Lung (tissue), 11 donors: ENCODE measurements at regions not wholly inside any gene's neighbourhood (a gene's known extent, or its start where the extent isn't known, plus 50 kb on each side); places are given as distances from the start of the nearest gene placed in this dataset.

Experiments used
- ATAC-seq: fragments of 200-7000 bp; cut with Tn5 transposase; one replicate; pipeline ENCODE4 v1.9.1; 2020; ENCODE audit warnings: moderate number of reproducible peaks; ENCODE audit not compliant: insufficient read depth, low FRiP score
- DNase-seq, 3 donors: peaks; one replicate each; pipeline ENCODE4 v3.0.0-alpha.2; 2013 to 2017
- H3K27ac ChIP-seq, 2 donors: one replicate each; pipeline ENCODE4 v1.5.1; 2013; ENCODE audit warnings: mild to moderate bottlenecking in 2 of 2, moderate library complexity in 2 of 2, control low read depth in 1 of 2, inconsistent platforms in 1 of 2, low read depth in 1 of 2, low read length in 1 of 2
- H3K27me3 ChIP-seq, 3 donors: one replicate each; pipeline ENCODE4 v1.5.1; 2013; ENCODE audit warnings: low read length in 2 of 3; ENCODE audit not compliant: control insufficient read depth in 3 of 3, insufficient read depth in 3 of 3
- H3K36me3 ChIP-seq, 4 donors: one replicate each; pipeline ENCODE4 v1.5.1; 2013; ENCODE audit warnings: low read length in 4 of 4, mild to moderate bottlenecking in 1 of 4, moderate library complexity in 1 of 4; ENCODE audit not compliant: control insufficient read depth in 4 of 4, insufficient read depth in 4 of 4
- H3K4me1 ChIP-seq, 5 donors: one replicate each; pipeline ENCODE4 v1.5.1; 2013; ENCODE audit warnings: low read length in 5 of 5, mild to moderate bottlenecking in 2 of 5, moderate library complexity in 1 of 5; ENCODE audit not compliant: control insufficient read depth in 5 of 5, insufficient read depth in 5 of 5
- H3K4me3 ChIP-seq: one replicate; pipeline ENCODE4 v1.5.1; 2013; ENCODE audit warnings: mild to moderate bottlenecking, control low read depth, moderate library complexity
- H3K9ac ChIP-seq, 2 donors: one replicate each; pipeline ENCODE4 v1.5.1; 2013; ENCODE audit warnings: low read length in 2 of 2, control low read depth in 1 of 2; ENCODE audit not compliant: insufficient read depth in 1 of 2
- H3K9me3 ChIP-seq, 4 donors: one replicate each; pipeline ENCODE4 v1.5.1; 2013; ENCODE audit warnings: low read length in 3 of 4, mild to moderate bottlenecking in 1 of 4, moderate library complexity in 1 of 4; ENCODE audit not compliant: control insufficient read depth in 4 of 4, insufficient read depth in 3 of 4
- CTCF ChIP-seq: IDR thresholded peaks from 2 replicates; pipeline ENCODE4 v1.5.1; 2012; ENCODE audit warnings: mild to moderate bottlenecking; ENCODE audit errors: control extremely low read depth, extremely low read depth
- WGBS, 2 donors: extraction: QIAGEN DNeasy Blood & Tissue Kit; methylation state at CpG; one replicate each; pipeline ENCODE4 v1.1.7; 2013; 5-methylcytosine and 5-hydroxymethylcytosine counted together
- donor health status: control.
- donor health status: control.
- donor health status: Bipolar disorder and iron deficiency.
- donor health status: healthy.
- donor health status: DM: yes; HTN: yes; CAD: no.

DNA sequence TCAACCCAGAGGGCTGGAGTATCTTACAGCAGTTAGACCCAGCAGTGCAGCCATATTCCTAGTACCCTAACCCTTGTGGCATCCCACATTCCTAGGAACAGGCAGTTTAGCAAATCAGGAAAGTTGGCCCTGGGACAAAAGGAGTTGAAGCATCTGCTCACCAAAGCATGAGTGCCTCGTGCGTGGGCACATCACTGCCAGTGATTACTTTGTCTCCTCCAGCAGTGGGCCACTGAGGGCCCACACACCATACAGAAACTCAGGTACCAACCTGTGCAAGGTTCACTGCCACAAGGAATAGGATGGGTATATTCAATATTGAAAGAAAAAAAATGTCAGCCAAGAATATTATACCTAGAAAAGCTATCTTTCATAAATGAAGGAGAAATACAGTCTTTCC lies 227.5 kb upstream of the CNTN5 start:
- DNase-seq (no peak), ATAC-seq (no peak)
- Histone ChIP-seq H3K27ac (no peak overlapping the region), H3K9me3 (peaks cover 0 to 9% (median 6%) of the 10 kb centered on the region in 4 donors), H3K36me3 (no peaks in the 10 kb centered on the region), H3K4me3 (no peak overlapping the region), H3K27me3 (no peaks in the 10 kb centered on the region), H3K9ac (no peak overlapping the region), H3K4me1 (no peaks in the 10 kb centered on the region)
- 87 to 92% methylated on average over 2 of the region's 2 CpGs for WGBS, 2 donors
- TF ChIP-seq CTCF: no peak

DNA sequence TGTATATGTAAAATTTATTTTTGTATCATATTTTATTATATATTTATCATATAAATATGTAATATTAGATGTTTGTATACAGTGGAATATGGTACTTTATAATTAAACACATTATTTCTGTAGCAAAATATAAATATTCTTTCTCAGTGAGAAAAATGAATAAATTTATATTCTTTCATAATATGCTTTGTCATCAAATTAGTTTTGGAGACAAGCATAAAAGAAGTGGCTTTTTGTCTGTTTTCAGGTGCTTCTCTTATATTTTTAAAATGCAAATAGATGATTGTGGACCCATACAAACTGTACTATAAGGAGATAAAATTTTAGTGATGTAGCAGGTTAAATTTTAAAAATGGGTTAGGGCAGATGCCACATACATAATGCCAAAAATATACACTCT lies 222.4 kb upstream of the CNTN5 start:
- ATAC-seq (no peak), DNase-seq (no peak)
- no peak overlapping the region for H3K27ac ChIP-seq
- H3K27me3 ChIP-seq: no peaks in the 10 kb centered on the region
- peaks cover 0 to under 1% (median under 1%) of the 10 kb centered on the region in 4 donors for H3K9me3 ChIP-seq
- no peaks in the 10 kb centered on the region for H3K36me3 ChIP-seq
- no peak overlapping the region for H3K9ac ChIP-seq
- no peak for TF ChIP-seq CTCF
- no peak overlapping the region for H3K4me3 ChIP-seq
- no peaks in the 10 kb centered on the region for H3K4me1 ChIP-seq

DNA sequence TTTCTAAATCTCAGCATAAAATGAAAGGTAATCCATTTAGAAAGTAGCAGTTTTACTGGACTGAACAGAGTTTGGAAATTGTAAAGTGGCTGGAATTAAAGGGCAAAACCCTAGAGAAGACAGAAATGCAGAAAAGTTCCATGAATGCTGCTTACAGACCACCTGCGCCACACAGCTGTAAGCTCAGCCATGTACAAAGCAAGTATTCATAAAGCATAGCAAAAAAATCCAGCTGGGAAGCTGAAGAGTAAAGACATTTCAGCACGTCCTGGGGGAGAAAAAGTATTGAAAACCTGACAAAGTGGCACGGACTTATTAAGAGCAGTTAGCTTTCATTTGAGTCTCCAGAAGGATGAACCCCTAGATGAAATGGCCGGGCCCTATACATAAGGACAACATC lies 220.1 kb upstream of the CNTN5 start:
- no peak for TF ChIP-seq CTCF
- Histone ChIP-seq H3K27me3 (no peaks in the 10 kb centered on the region), H3K9me3 (no peaks in the 10 kb centered on the region), H3K36me3 (no peaks in the 10 kb centered on the region), H3K27ac (no peak overlapping the region), H3K4me3 (no peak overlapping the region), H3K4me1 (no peaks in the 10 kb centered on the region), H3K9ac (no peak overlapping the region)
- DNase-seq (no peak), ATAC-seq (no peak)
- WGBS, 2 donors: 83 to 87% methylated on average over 4 of the region's 4 CpGs

GRCh38 chr11:98828986-98829708 lies 191.6 kb upstream of the CNTN5 start:
- DNase-seq (no peak), ATAC-seq (no peak)
- Histone ChIP-seq H3K27me3 (no peaks in the 10 kb centered on the region), H3K36me3 (no peaks in the 10 kb centered on the region), H3K27ac (no peak overlapping the region), H3K4me3 (no peak overlapping the region), H3K4me1 (no peaks in the 10 kb centered on the region), H3K9ac (no peak overlapping the region), H3K9me3 (no peaks in the 10 kb centered on the region)
- 75 to 83% methylated on average over 1 of the region's 1 CpG for WGBS, 2 donors
- no peak for TF ChIP-seq CTCF
